Neural cell (in vitro differentiated cells): ENCODE measurements at regions not wholly inside any gene's neighbourhood (a gene's known extent, or its start where the extent isn't known, plus 50 kb on each side); places are given as distances from the start of the nearest gene placed in this dataset.

ENCODE experiments used
- H2AFZ ChIP-seq: fragments of 200-600, 300-800 bp; sonication (generic), shearing (Covaris generic); 2 replicates; pipeline ENCODE4 v1.6.0; 2014; ENCODE audit warnings: low read depth, mild to moderate bottlenecking, antibody characterized with exemption, low read length, moderate library complexity
- H3F3A ChIP-seq: fragments of 200-600 bp; shearing (Covaris generic); 2 replicates; pipeline ENCODE4 v1.6.1; 2016; ENCODE audit warnings: mild to moderate bottlenecking, moderate library complexity, mixed read lengths, antibody characterized with exemption, low read length; ENCODE audit not compliant: insufficient read depth, poor library complexity, severe bottlenecking
- H3K27ac ChIP-seq: fragments of 200-600, 300-800 bp; sonication (generic), shearing (Covaris generic); 2 replicates; pipeline ENCODE4 v1.5.1; 2014; ENCODE audit warnings: mild to moderate bottlenecking, low read length, moderate library complexity
- H3K27me3 ChIP-seq: fragments of 300-800, 200-600 bp; sonication (generic), shearing (Covaris generic); 2 replicates; pipeline ENCODE4 v1.6.0; 2014; ENCODE audit warnings: mild to moderate bottlenecking, low read depth, low read length, moderate library complexity; ENCODE audit not compliant: insufficient read depth
- H3K36me3 ChIP-seq: fragments of 300-800, 200-600 bp; sonication (generic), shearing (Covaris generic); 2 replicates; pipeline ENCODE4 v1.5.1; 2014; ENCODE audit warnings: mild to moderate bottlenecking, antibody characterized with exemption, low read length, moderate library complexity; ENCODE audit not compliant: insufficient read depth
- H3K4me2 ChIP-seq: fragments of 300-800, 200-600 bp; sonication (generic), shearing (Covaris generic); 2 replicates; pipeline ENCODE4 v1.6.0; 2014; ENCODE audit warnings: mild to moderate bottlenecking, low read length
- H3K4me3 ChIP-seq: fragments of 300-800, 200-600 bp; sonication (generic), shearing (Covaris generic); 2 replicates; pipeline ENCODE4 v1.5.1; 2014; ENCODE audit warnings: mild to moderate bottlenecking, low read length, moderate library complexity
- H3K79me2 ChIP-seq: fragments of 200-600 bp; shearing (Covaris generic); replicated peaks from 2 replicates; pipeline ENCODE4 v1.6.0; 2014; ENCODE audit warnings: mild to moderate bottlenecking, low read length, moderate library complexity; ENCODE audit not compliant: insufficient read depth
- H3K9ac ChIP-seq: fragments of 300-800, 200-600 bp; sonication (generic), shearing (Covaris generic); 2 replicates; pipeline ENCODE4 v1.6.1; 2016; ENCODE audit warnings: mild to moderate bottlenecking, low read length, mixed read lengths
- H3K9me2 ChIP-seq: fragments of 200-600 bp; shearing (Covaris generic); 2 replicates; pipeline ENCODE4 v1.6.1; 2016; ENCODE audit warnings: mild to moderate bottlenecking, low read length, mixed read lengths; ENCODE audit not compliant: insufficient read depth
- H3K9me3 ChIP-seq: fragments of 200-600, 300-800 bp; sonication (generic), shearing (Covaris generic); 2 replicates; pipeline ENCODE4 v1.6.1; 2016; ENCODE audit warnings: mild to moderate bottlenecking, mixed run types, low read length, moderate library complexity, mixed read lengths
- H4K20me1 ChIP-seq: fragments of 200-600 bp; shearing (Covaris generic); 2 replicates; pipeline ENCODE4 v1.6.1; 2016; ENCODE audit warnings: mild to moderate bottlenecking, mixed run types; ENCODE audit not compliant: insufficient read depth
- EP300 ChIP-seq: fragments of 450-650 bp; conservative IDR thresholded peaks from 2 replicates; pipeline ENCODE4 v1.6.1; 2014; ENCODE audit warnings: antibody characterized with exemption, mild to moderate bottlenecking, moderate library complexity; ENCODE audit not compliant: poor library complexity, severe bottlenecking
- EZH2 ChIP-seq: fragments of 200-600, 300-800 bp; shearing (Covaris generic), sonication (generic); IDR thresholded peaks from 2 replicates; pipeline ENCODE4 v1.6.1; 2014; ENCODE audit warnings: antibody characterized with exemption, low read length, borderline replicate concordance, mild to moderate bottlenecking; ENCODE audit not compliant: insufficient read depth, poor library complexity, severe bottlenecking
- MXI1 ChIP-seq: fragments of 450-650 bp; conservative IDR thresholded peaks from 2 replicates; pipeline ENCODE4 v1.6.1; 2014; ENCODE audit warnings: antibody characterized with exemption, mild to moderate bottlenecking; ENCODE audit not compliant: poor library complexity, severe bottlenecking
- SMC3 ChIP-seq: fragments of 450-650 bp; conservative IDR thresholded peaks from 2 replicates; pipeline ENCODE4 v1.6.1; 2014; ENCODE audit warnings: antibody characterized with exemption, mild to moderate bottlenecking, moderate library complexity; ENCODE audit not compliant: poor library complexity
- TAF1 ChIP-seq: IDR thresholded peaks from 2 replicates; pipeline ENCODE4 v1.6.1; 2012; ENCODE audit warnings: low read depth
- TF ChIP-seq, protein P1 (sequence below): IDR thresholded peaks from 2 replicates; pipeline ENCODE4 v1.6.1; 2012; ENCODE audit warnings: borderline replicate concordance
- TF ChIP-seq, protein P2 (sequence below): fragments of 450-650 bp; IDR thresholded peaks from 2 replicates; pipeline ENCODE4 v1.5.1; 2014; ENCODE audit warnings: antibody characterized with exemption, mild to moderate bottlenecking, moderate library complexity; ENCODE audit not compliant: poor library complexity, severe bottlenecking

DNA sequence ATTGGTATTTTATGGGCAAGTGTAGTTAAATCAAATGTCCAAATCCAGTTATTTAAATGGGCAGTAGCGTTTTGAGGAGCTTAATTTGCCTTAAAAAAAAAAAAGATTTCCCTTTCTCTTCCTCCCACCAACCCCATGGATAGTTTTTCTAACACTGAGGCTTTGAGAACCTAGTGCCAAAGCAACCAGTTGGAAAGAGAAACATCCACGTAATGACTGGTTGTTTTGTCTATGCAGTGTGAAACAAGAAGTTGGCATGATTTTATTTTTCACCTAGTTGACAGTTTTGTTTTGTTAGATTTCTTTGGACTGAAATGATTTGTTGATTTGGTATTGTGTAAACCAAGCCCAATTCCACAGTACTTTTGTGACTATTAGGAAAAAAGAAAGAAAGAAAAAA is 170.0 kb downstream of the SOX2 start:
- H3K9me2 ChIP-seq, result no peaks in the 10 kb centered on the region
- H4K20me1 ChIP-seq, result no peaks in the 10 kb centered on the region
- H3K27ac ChIP-seq, result no peak overlapping the region
- H3K36me3 ChIP-seq, result no peaks in the 10 kb centered on the region
- no peaks in the 10 kb centered on the region for H3F3A ChIP-seq
- H3K4me2 ChIP-seq, result no peak overlapping the region
- TF ChIP-seq EP300 (no peak), SMC3 (no peak), MXI1 (no peak), TAF1 (no peak), EZH2 (no peak)
- TF ChIP-seq, protein P1, sequence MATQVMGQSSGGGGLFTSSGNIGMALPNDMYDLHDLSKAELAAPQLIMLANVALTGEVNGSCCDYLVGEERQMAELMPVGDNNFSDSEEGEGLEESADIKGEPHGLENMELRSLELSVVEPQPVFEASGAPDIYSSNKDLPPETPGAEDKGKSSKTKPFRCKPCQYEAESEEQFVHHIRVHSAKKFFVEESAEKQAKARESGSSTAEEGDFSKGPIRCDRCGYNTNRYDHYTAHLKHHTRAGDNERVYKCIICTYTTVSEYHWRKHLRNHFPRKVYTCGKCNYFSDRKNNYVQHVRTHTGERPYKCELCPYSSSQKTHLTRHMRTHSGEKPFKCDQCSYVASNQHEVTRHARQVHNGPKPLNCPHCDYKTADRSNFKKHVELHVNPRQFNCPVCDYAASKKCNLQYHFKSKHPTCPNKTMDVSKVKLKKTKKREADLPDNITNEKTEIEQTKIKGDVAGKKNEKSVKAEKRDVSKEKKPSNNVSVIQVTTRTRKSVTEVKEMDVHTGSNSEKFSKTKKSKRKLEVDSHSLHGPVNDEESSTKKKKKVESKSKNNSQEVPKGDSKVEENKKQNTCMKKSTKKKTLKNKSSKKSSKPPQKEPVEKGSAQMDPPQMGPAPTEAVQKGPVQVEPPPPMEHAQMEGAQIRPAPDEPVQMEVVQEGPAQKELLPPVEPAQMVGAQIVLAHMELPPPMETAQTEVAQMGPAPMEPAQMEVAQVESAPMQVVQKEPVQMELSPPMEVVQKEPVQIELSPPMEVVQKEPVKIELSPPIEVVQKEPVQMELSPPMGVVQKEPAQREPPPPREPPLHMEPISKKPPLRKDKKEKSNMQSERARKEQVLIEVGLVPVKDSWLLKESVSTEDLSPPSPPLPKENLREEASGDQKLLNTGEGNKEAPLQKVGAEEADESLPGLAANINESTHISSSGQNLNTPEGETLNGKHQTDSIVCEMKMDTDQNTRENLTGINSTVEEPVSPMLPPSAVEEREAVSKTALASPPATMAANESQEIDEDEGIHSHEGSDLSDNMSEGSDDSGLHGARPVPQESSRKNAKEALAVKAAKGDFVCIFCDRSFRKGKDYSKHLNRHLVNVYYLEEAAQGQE, result no peak
- TF ChIP-seq, protein P2, sequence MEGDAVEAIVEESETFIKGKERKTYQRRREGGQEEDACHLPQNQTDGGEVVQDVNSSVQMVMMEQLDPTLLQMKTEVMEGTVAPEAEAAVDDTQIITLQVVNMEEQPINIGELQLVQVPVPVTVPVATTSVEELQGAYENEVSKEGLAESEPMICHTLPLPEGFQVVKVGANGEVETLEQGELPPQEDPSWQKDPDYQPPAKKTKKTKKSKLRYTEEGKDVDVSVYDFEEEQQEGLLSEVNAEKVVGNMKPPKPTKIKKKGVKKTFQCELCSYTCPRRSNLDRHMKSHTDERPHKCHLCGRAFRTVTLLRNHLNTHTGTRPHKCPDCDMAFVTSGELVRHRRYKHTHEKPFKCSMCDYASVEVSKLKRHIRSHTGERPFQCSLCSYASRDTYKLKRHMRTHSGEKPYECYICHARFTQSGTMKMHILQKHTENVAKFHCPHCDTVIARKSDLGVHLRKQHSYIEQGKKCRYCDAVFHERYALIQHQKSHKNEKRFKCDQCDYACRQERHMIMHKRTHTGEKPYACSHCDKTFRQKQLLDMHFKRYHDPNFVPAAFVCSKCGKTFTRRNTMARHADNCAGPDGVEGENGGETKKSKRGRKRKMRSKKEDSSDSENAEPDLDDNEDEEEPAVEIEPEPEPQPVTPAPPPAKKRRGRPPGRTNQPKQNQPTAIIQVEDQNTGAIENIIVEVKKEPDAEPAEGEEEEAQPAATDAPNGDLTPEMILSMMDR, result no peak
- H3K4me3 ChIP-seq, result no peak overlapping the region
- no peak overlapping the region for H3K9ac ChIP-seq
- no peaks in the 10 kb centered on the region for H3K79me2 ChIP-seq
- H3K27me3 ChIP-seq, result no peaks in the 10 kb centered on the region
- H3K9me3 ChIP-seq, result no peaks in the 10 kb centered on the region
- H2AFZ ChIP-seq, result no peak overlapping the region

DNA sequence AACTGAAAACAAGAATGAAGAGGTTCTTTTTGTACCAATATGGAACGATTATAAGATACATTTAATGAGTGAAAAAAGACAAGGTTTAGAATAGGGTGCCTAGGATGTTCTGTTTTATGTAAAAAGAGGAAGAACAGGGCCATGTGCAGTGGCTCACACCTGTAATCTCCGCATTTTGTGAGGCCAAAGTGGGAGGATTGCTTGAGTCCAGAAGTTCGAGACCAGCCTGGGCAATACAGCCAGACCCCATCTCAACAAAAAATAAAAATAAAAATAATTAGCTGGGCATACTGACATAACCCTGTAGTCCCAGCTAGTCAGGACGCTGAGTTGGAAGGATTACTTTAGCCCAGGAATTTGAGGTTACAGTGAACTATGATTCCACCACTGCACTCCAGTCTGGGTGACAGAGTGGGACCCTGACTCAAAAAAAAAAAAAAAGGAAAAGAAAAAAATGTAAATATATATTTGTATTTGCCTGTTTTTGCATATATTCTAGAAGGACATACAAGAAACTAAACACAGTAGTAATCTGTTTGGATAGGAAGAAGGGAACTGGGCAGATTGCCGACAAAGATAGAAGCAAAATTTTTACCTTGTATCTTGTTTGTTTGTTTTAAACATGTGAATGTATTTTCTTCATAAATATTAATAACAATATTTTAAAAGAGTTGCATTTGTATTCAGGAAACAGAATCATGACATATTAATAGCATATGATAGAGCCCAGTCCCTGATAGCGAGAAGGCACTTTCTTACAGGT is 174.3 kb downstream of the SOX2 start:
- no peaks in the 10 kb centered on the region for H3K9me2 ChIP-seq
- no peaks in the 10 kb centered on the region for H4K20me1 ChIP-seq
- no peaks in the 10 kb centered on the region for H3K27me3 ChIP-seq
- no peaks in the 10 kb centered on the region for H3F3A ChIP-seq
- H3K9ac ChIP-seq, result no peak overlapping the region
- no peak for TF ChIP-seq MXI1
- TF ChIP-seq EZH2, result no peak
- TF ChIP-seq, protein P1, result no peak
- H3K4me2 ChIP-seq, result no peak overlapping the region
- H3K4me3 ChIP-seq, result no peak overlapping the region
- H3K36me3 ChIP-seq, result no peaks in the 10 kb centered on the region
- no peaks in the 10 kb centered on the region for H3K79me2 ChIP-seq
- no peak overlapping the region for H2AFZ ChIP-seq
- H3K9me3 ChIP-seq, result no peaks in the 10 kb centered on the region
- H3K27ac ChIP-seq, result no peak overlapping the region
